IMR-90 (cell line): ENCODE measurements at regions not wholly inside any gene's neighbourhood (a gene's known extent, or its start where the extent isn't known, plus 50 kb on each side); places are given as distances from the start of the nearest gene placed in this dataset.

ENCODE experiments used
- ATAC-seq: fragments of 200-7000 bp; cut with Tn5 transposase; 2 replicates; pipeline ENCODE4 v1.9.1; 2020; ENCODE audit warnings: low read depth, mild to moderate bottlenecking, moderate library complexity
- BruUV-seq: library from RNA; stranded (reverse); fragments of 400-500 nt; replicated peaks from 2 replicates; lab custom pipeline; 2021; lab: Mats Ljungman, UMichigan
- CTCF ChIA-PET: fragments of 300-600 bp; formaldehyde crosslinking; extraction: SDS; loops from one replicate; lab custom pipeline; 2021; ENCODE audit warnings: antibody characterized with exemption; lab: Yijun Ruan, JAX
- POLR2A ChIA-PET: fragments of 300-600 bp; sonication (Branson Sonifier 250); formaldehyde crosslinking; loops from one replicate; lab custom pipeline; 2022; ENCODE audit warnings: antibody characterized with exemption; ENCODE audit not compliant: unreplicated experiment; lab: Charles Lee
- DNase-seq: peaks from one replicate; pipeline ENCODE4 v3.0.0; 2013
- H2AFZ ChIP-seq: replicated peaks from 2 replicates; pipeline ENCODE3; 2013; ENCODE audit warnings: low read length, mild to moderate bottlenecking; ENCODE audit not compliant: poor library complexity
- H2AK5ac ChIP-seq: 2 replicates; pipeline ENCODE4 v1.6.1; 2013; ENCODE audit warnings: low read depth, low read length, inconsistent platforms
- H2AK9ac ChIP-seq: replicated peaks from 2 replicates; pipeline ENCODE3; 2013; ENCODE audit warnings: mild to moderate bottlenecking, low read depth, low read length, moderate library complexity; ENCODE audit not compliant: poor library complexity
- H2BK120ac ChIP-seq: 2 replicates; pipeline ENCODE4 v1.6.1; 2013; ENCODE audit warnings: low read depth, low read length, inconsistent platforms
- H2BK15ac ChIP-seq: 3 replicates; pipeline ENCODE4 v1.6.1; 2013; ENCODE audit warnings: low read depth, low read length, inconsistent platforms
- H2BK20ac ChIP-seq: 2 replicates; pipeline ENCODE4 v1.6.1; 2013; ENCODE audit warnings: low read depth, mild to moderate bottlenecking, inconsistent platforms, low read length, moderate library complexity
- H2BK5ac ChIP-seq: 2 replicates; pipeline ENCODE4 v1.6.1; 2013; ENCODE audit warnings: mild to moderate bottlenecking, low read depth, low read length, inconsistent platforms; ENCODE audit not compliant: poor library complexity, severe bottlenecking
- H3K14ac ChIP-seq: replicated peaks from 2 replicates; pipeline ENCODE4 v1.6.1; 2013; ENCODE audit warnings: low read depth, low read length, inconsistent platforms
- H3K18ac ChIP-seq: 2 replicates; pipeline ENCODE4 v1.6.1; 2013; ENCODE audit warnings: low read depth, low read length, control low read depth
- H3K23ac ChIP-seq: 2 replicates; pipeline ENCODE4 v1.6.1; 2013; ENCODE audit warnings: low read depth, low read length, inconsistent platforms
- H3K27ac ChIP-seq: 2 replicates; pipeline ENCODE4 v1.5.1; 2013; ENCODE audit warnings: mild to moderate bottlenecking, control low read depth, low read length; ENCODE audit not compliant: insufficient read depth
- H3K27me3 ChIP-seq: 2 replicates; pipeline ENCODE4 v1.6.1; 2013; ENCODE audit warnings: low read length; ENCODE audit not compliant: control insufficient read depth, insufficient read depth
- H3K36me3 ChIP-seq: 2 replicates; pipeline ENCODE4 v1.6.1; 2013; ENCODE audit warnings: low read length, mixed read lengths; ENCODE audit not compliant: control insufficient read depth, insufficient read depth
- H3K4ac ChIP-seq: 2 replicates; pipeline ENCODE4 v1.6.1; 2013; ENCODE audit warnings: low read depth, low read length, inconsistent platforms
- H3K4me1 ChIP-seq: 2 replicates; pipeline ENCODE4 v1.6.1; 2013; ENCODE audit warnings: low read length, mixed read lengths; ENCODE audit not compliant: control insufficient read depth, insufficient read depth
- H3K4me2 ChIP-seq: 2 replicates; pipeline ENCODE4 v1.6.1; 2013; ENCODE audit warnings: low read depth, mild to moderate bottlenecking, control low read depth, low read length, moderate library complexity
- H3K4me3 ChIP-seq: 2 replicates; pipeline ENCODE4 v1.5.1; 2013; ENCODE audit warnings: low read depth, mild to moderate bottlenecking, control low read depth, low read length, moderate library complexity; ENCODE audit not compliant: insufficient read depth
- H3K56ac ChIP-seq: 2 replicates; pipeline ENCODE4 v1.6.1; 2013; ENCODE audit warnings: low read length, inconsistent platforms; ENCODE audit not compliant: insufficient read depth; ENCODE audit errors: extremely low read depth
- H3K79me1 ChIP-seq, 2 experiments: 2 replicates each; pipeline ENCODE4 v1.6.1; 2013; ENCODE audit warnings: low read length in 2 of 2, inconsistent platforms in 1 of 2, low read depth in 1 of 2
- H3K9ac ChIP-seq: 2 replicates; pipeline ENCODE4 v1.6.1; 2013; ENCODE audit warnings: low read depth, low read length, control low read depth
- H3K9me1 ChIP-seq: 2 replicates; pipeline ENCODE4 v1.6.1; 2013; ENCODE audit warnings: low read length, inconsistent platforms; ENCODE audit not compliant: insufficient read depth
- H3K9me3 ChIP-seq: 2 replicates; pipeline ENCODE4 v1.6.1; 2013; ENCODE audit warnings: low read length; ENCODE audit not compliant: control insufficient read depth, insufficient read depth
- H4K20me1 ChIP-seq: 2 replicates; pipeline ENCODE4 v1.6.1; 2013; ENCODE audit warnings: low read length, inconsistent platforms; ENCODE audit not compliant: insufficient read depth
- H4K5ac ChIP-seq: 2 replicates; pipeline ENCODE4 v1.6.1; 2013; ENCODE audit warnings: mild to moderate bottlenecking, low read depth, low read length, control low read depth
- H4K8ac ChIP-seq, 2 experiments: 2 replicates each; pipeline ENCODE4 v1.6.1; 2013; ENCODE audit warnings: low read depth in 2 of 2, low read length in 2 of 2, control low read depth in 1 of 2, inconsistent platforms in 1 of 2
- H4K91ac ChIP-seq: 2 replicates; pipeline ENCODE4 v1.6.1; 2013; ENCODE audit warnings: low read depth, low read length, inconsistent platforms; ENCODE audit not compliant: insufficient read depth
- MXI1 ChIP-seq: IDR thresholded peaks from 2 replicates; pipeline ENCODE4 v1.6.1; 2012; ENCODE audit warnings: low read depth, mild to moderate bottlenecking, low read length, moderate library complexity, borderline replicate concordance
- dilution Hi-C: fragments of 300-500 bp; cut with HindIII; formaldehyde crosslinking; loops from one replicate; pipeline ENCODE4 v1.14.3; 2018; ENCODE audit warnings: low sequenced_read_pairs; ENCODE audit not compliant: unreplicated experiment
- in situ Hi-C: fragments of 300-500 bp; cut with MboI; formaldehyde crosslinking; loops from 3 replicates; pipeline ENCODE4 v1.14.3; 2019; ENCODE audit warnings: low sequenced_read_pairs, inconsistent platforms, mixed read lengths
- intact Hi-C: fragments of 100-400 bp; cut with micrococcal nuclease; formaldehyde crosslinking; loops from 2 replicates; pipeline ENCODE4 v1.10.0; 2022
- TF ChIP-seq, protein P1 (sequence below): fragments of 150-350 bp; IDR thresholded peaks from 2 replicates; pipeline ENCODE4 v1.6.1; 2017; ENCODE audit warnings: mild to moderate bottlenecking, antibody characterized with exemption, low read length, low read depth
- TF ChIP-seq, protein P2 (sequence below): conservative IDR thresholded peaks from 2 replicates; pipeline ENCODE4 v1.5.1; 2012; ENCODE audit warnings: mild to moderate bottlenecking, low read depth, low read length, improper control_type of control experiment

DNA sequence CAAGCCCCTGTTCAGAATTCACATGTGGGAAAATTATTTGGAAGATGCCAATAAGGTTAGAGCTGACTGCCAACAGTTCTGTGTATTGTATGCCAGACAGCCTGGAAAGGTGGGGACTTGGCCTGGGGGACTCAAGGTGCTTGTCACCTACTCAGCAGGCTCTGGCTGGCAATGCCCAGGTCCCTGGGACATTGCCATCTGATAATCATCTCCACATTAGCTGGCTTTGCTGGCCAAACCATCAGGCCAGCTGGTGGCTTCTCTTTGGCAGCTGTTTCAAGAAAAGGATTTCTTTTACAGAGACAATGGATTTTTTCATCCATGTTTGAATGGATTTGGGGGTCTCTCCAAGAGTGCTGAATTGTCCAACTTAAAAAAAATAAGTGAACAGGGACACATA lies 165.2 kb downstream of the BRMS1L start:
- no peak overlapping the region for H3K4me3 ChIP-seq

More for the DNA sequence above, 165.2 kb downstream of the BRMS1L start:
- Histone ChIP-seq H3K56ac (no peak overlapping the region), H3K27me3 (no peaks in the 10 kb centered on the region), H2AK9ac (no peak overlapping the region), H3K14ac (no peak overlapping the region), H4K20me1 (no peaks in the 10 kb centered on the region), H3K4me1 (no peaks in the 10 kb centered on the region), H3K36me3 (no peaks in the 10 kb centered on the region), H3K9me3 (no peaks in the 10 kb centered on the region), H3K4me2 (no peak overlapping the region), H2BK15ac (no peak overlapping the region), H3K79me1 (no peaks in the 10 kb centered on the region), H3K27ac (no peak overlapping the region), H2BK120ac (no peak overlapping the region), H4K8ac (no peak overlapping the region), H2AFZ (no peak overlapping the region), H3K9me1 (no peaks in the 10 kb centered on the region), H2BK20ac (no peak overlapping the region), H3K23ac (no peak overlapping the region), H3K9ac (no peak overlapping the region), H2AK5ac (no peak overlapping the region), H2BK5ac (no peak overlapping the region), H4K91ac (no peak overlapping the region), H3K18ac (no peak overlapping the region), H3K4ac (no peak overlapping the region), H4K5ac (no peak overlapping the region)
- intact Hi-C loops (no loop called here), dilution Hi-C loops (no loop called here), in situ Hi-C loops (no loop called here)
- DNase-seq (no peak), ATAC-seq (no peak)
- ChIA-PET CTCF (no interaction called here), POLR2A (no interaction called here)
- TF ChIP-seq, protein P1, sequence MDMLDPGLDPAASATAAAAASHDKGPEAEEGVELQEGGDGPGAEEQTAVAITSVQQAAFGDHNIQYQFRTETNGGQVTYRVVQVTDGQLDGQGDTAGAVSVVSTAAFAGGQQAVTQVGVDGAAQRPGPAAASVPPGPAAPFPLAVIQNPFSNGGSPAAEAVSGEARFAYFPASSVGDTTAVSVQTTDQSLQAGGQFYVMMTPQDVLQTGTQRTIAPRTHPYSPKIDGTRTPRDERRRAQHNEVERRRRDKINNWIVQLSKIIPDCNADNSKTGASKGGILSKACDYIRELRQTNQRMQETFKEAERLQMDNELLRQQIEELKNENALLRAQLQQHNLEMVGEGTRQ = no peak
- TF ChIP-seq, protein P2, sequence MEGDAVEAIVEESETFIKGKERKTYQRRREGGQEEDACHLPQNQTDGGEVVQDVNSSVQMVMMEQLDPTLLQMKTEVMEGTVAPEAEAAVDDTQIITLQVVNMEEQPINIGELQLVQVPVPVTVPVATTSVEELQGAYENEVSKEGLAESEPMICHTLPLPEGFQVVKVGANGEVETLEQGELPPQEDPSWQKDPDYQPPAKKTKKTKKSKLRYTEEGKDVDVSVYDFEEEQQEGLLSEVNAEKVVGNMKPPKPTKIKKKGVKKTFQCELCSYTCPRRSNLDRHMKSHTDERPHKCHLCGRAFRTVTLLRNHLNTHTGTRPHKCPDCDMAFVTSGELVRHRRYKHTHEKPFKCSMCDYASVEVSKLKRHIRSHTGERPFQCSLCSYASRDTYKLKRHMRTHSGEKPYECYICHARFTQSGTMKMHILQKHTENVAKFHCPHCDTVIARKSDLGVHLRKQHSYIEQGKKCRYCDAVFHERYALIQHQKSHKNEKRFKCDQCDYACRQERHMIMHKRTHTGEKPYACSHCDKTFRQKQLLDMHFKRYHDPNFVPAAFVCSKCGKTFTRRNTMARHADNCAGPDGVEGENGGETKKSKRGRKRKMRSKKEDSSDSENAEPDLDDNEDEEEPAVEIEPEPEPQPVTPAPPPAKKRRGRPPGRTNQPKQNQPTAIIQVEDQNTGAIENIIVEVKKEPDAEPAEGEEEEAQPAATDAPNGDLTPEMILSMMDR = no peak
- TF ChIP-seq MXI1 = no peak
- no TSS peak for BruUV-seq
